K562 (cell line): ENCODE measurements at regions not wholly inside any gene's neighbourhood (a gene's known extent, or its start where the extent isn't known, plus 50 kb on each side); places are given as distances from the start of the nearest gene placed in this dataset.

Source experiments
- ATAC-seq: fragments of 200-7000 bp; cut with Tn5 transposase; 3 replicates; pipeline ENCODE4 v1.9.1; 2020; ENCODE audit warnings: moderate library complexity
- BruUV-seq: library from RNA; stranded (reverse); fragments of 400-500 nt; replicated peaks from 2 replicates; lab custom pipeline; 2021; lab: Mats Ljungman, UMichigan
- CTCF ChIA-PET: fragments of 300-600 bp; formaldehyde crosslinking; extraction: SDS; loops from one replicate; lab custom pipeline; 2021; ENCODE audit warnings: low intra/inter-chr PET ratio; lab: Yijun Ruan, JAX
- POLR2A ChIA-PET: fragments of 300-600, 350-650 bp; sonication (Branson Sonifier 250); formaldehyde crosslinking; extraction: SDS; loops from one replicate; lab custom pipeline; 2021; ENCODE audit warnings: antibody characterized with exemption, inconsistent platforms; lab: Yijun Ruan, JAX
- DNase-seq, 4 experiments: peaks; one replicate each; pipeline versions ENCODE4 v3.0.0 to v3.0.0-alpha.2; 2011 to 2018; ENCODE audit warnings: low spot score in 3 of 4, mixed read lengths in 3 of 4; ENCODE audit errors: extremely low read depth in 1 of 4
- FAIRE-seq: peaks from 2 replicates; lab custom pipeline; 2011; peaks lifted over from hg19 to GRCh38; lab: Jason Lieb, UNC
- H2AFZ ChIP-seq: 2 replicates; pipeline ENCODE4 v1.6.0; 2011; ENCODE audit warnings: low read depth, low read length, control low read depth, inconsistent platforms
- H3K27ac ChIP-seq: fragments of 200-600 bp; 3 replicates; pipeline ENCODE4 v1.8.0; 2011; ENCODE audit warnings: low read depth, mild to moderate bottlenecking, control low read depth, inconsistent platforms, low read length, moderate library complexity, mixed read lengths; ENCODE audit errors: extremely low read depth
- H3K27me3 ChIP-seq, 2 experiments: fragments of 300-600 bp in 1 of 2; 2 replicates in 1 of 2; 3 replicates in 1 of 2; pipeline versions ENCODE4 v1.6.0 to v1.8.0; 2011; ENCODE audit warnings: inconsistent platforms in 2 of 2, low read length in 2 of 2, mild to moderate bottlenecking in 1 of 2, mixed read lengths in 1 of 2, moderate library complexity in 1 of 2; ENCODE audit not compliant: control insufficient read depth in 2 of 2, insufficient read depth in 2 of 2
- H3K36me3 ChIP-seq: fragments of 300-600 bp; 3 replicates; pipeline ENCODE4 v1.8.0; 2011; ENCODE audit warnings: mild to moderate bottlenecking, low read length, inconsistent platforms; ENCODE audit not compliant: control insufficient read depth, insufficient read depth
- H3K4me1 ChIP-seq, 2 experiments: fragments of 200-600 bp in 1 of 2; replicated peaks in 1 of 2; 2 replicates in 1 of 2; 3 replicates in 1 of 2; pipeline versions ENCODE4 v1.5.1 to v1.8.0; 2011; ENCODE audit warnings: inconsistent platforms in 2 of 2, low read length in 2 of 2, mild to moderate bottlenecking in 1 of 2, mixed read lengths in 1 of 2, moderate library complexity in 1 of 2; ENCODE audit not compliant: control insufficient read depth in 2 of 2, insufficient read depth in 2 of 2
- H3K4me2 ChIP-seq: 2 replicates; pipeline ENCODE4 v1.6.1; 2011; ENCODE audit warnings: low read length, control low read depth, inconsistent platforms, mixed read lengths; ENCODE audit not compliant: insufficient read depth
- H3K4me3 ChIP-seq: fragments of 200-600 bp; sonication (generic), shearing (Covaris generic); 2 replicates; pipeline ENCODE4 v1.5.1; 2016; ENCODE audit warnings: control low read depth, inconsistent platforms
- H3K79me2 ChIP-seq: fragments of 200-600 bp; 3 replicates; pipeline ENCODE4 v1.8.0; 2011; ENCODE audit warnings: low read length, inconsistent platforms; ENCODE audit not compliant: control insufficient read depth, insufficient read depth
- H3K9ac ChIP-seq, 2 experiments: 2 replicates each; pipeline versions ENCODE4 v1.6.0 to v1.6.1; 2011; ENCODE audit warnings: low read depth in 2 of 2, low read length in 2 of 2, control low read depth in 1 of 2, inconsistent platforms in 1 of 2, mild to moderate bottlenecking in 1 of 2, mixed read lengths in 1 of 2; ENCODE audit not compliant: insufficient read depth in 1 of 2
- H3K9me1 ChIP-seq: one replicate; pipeline ENCODE4 v1.6.0; 2011; ENCODE audit warnings: inconsistent platforms, mild to moderate bottlenecking, low read length, moderate library complexity; ENCODE audit not compliant: control insufficient read depth, insufficient read depth
- H3K9me3 ChIP-seq: replicated peaks from 2 replicates; pipeline ENCODE4 v1.5.1; 2011; ENCODE audit warnings: low read depth, low read length, inconsistent platforms; ENCODE audit not compliant: control insufficient read depth, insufficient read depth
- H4K20me1 ChIP-seq: replicated peaks from 2 replicates; pipeline ENCODE4 v1.6.1; 2011; ENCODE audit warnings: low read length, inconsistent platforms, mixed read lengths; ENCODE audit not compliant: control insufficient read depth, insufficient read depth
- ARID2 ChIP-seq: fragments of 450-650 bp; IDR thresholded peaks from 2 replicates; pipeline ENCODE4 v1.6.1; 2017; ENCODE audit warnings: antibody characterized with exemption, mild to moderate bottlenecking
- NCOA1 ChIP-seq: fragments of 450-650 bp; IDR thresholded peaks from 2 replicates; pipeline ENCODE4 v1.6.1; 2016; ENCODE audit warnings: low read depth
- PKNOX1 ChIP-seq: fragments of 450-650 bp; IDR thresholded peaks from 2 replicates; pipeline ENCODE4 v1.6.1; 2016
- ZNF263 ChIP-seq: sonication (generic); formaldehyde crosslinking; IDR thresholded peaks from 2 replicates; pipeline ENCODE4 v1.8.0; 2022; ENCODE audit warnings: mild to moderate bottlenecking, missing genetic modification reagents, borderline replicate concordance
- ZNF518B ChIP-seq: fragments of 250-450 bp; sonication (Bioruptor Pico); IDR thresholded peaks from 2 replicates; pipeline ENCODE4 v1.5.0; 2021; ENCODE audit warnings: mild to moderate bottlenecking, moderate library complexity
- WGBS: fragments of 100-300 bp; shearing (Covaris generic); methylation state at CpG from one replicate; pipeline ENCODE4 v1.1.6; 2016; ENCODE audit warnings: low coverage, mixed read lengths; ENCODE audit not compliant: insufficient coverage; ENCODE audit errors: missing lambda C conversion rate; 5-methylcytosine and 5-hydroxymethylcytosine counted together
- in situ Hi-C: fragments of 300-500 bp; cut with MboI; formaldehyde crosslinking; loops from 4 replicates; pipeline ENCODE4 v1.15.0; 2018; ENCODE audit warnings: inconsistent platforms, mixed read lengths
- intact Hi-C: fragments of 100-400 bp; cut with micrococcal nuclease; formaldehyde crosslinking; loops from 2 replicates; pipeline ENCODE4 v1.14.2; 2022

GRCh38 chr10:100655326-100655759 lies 90.0 kb upstream of the PAX2 start (continued):
- TF ChIP-seq PKNOX1 (0 out of 2 replicates have a peak, but pooled peaks have one; percentile 5), ZNF518B (CRISPR knock-in tag) (no peak), ARID2 (no peak)
- TF ChIP-seq, all 486 proteins: peak for 6

GRCh38 chr10:100655760-100656421 lies 89.5 kb upstream of the PAX2 start:
- no peak overlapping the region for H3K4me2 ChIP-seq
- no peaks in the 10 kb centered on the region for H3K36me3 ChIP-seq
- in situ Hi-C loops, result no loop called here
- no peak for TF ChIP-seq NCOA1
- TF ChIP-seq ZNF263, result peak; percentile 62
- H3K27me3 ChIP-seq, result peaks cover 15 to 44% of the 10 kb centered on the region in 2 experiments
- no peak overlapping the region for H3K9ac ChIP-seq
- no peak for DNase-seq
- BruUV-seq, result no TSS peak
- peaks cover 0 to 24% of the 10 kb centered on the region in 2 experiments; a peak in 2 of 5 replicates for H3K4me1 ChIP-seq
- H3K9me3 ChIP-seq, result no peaks in the 10 kb centered on the region
- no peaks in the 10 kb centered on the region for H4K20me1 ChIP-seq
- intact Hi-C loops, result no loop called here
- 32% methylated on average over 16 of the region's 45 CpGs for WGBS
- ChIA-PET CTCF (no interaction called here), POLR2A (no interaction called here)
- no peaks in the 10 kb centered on the region for H3K79me2 ChIP-seq
- H3K4me3 ChIP-seq, result no peak overlapping the region
- no peaks in the 10 kb centered on the region for H3K9me1 ChIP-seq
- H3K27ac ChIP-seq, result no peak overlapping the region
- FAIRE-seq, result no peak
- ATAC-seq, result no peak
- no peak overlapping the region for H2AFZ ChIP-seq
